OCI-LY3 (cell line): ENCODE measurements at regions not wholly inside any gene's neighbourhood (a gene's known extent, or its start where the extent isn't known, plus 50 kb on each side); places are given as distances from the start of the nearest gene placed in this dataset.

ENCODE experiments used
- CTCF ChIP-seq: fragments of 200-600, 300-600 bp; sonication (generic); IDR thresholded peaks from 2 replicates; pipeline ENCODE4 v1.5.1; 2014; ENCODE audit warnings: antibody characterized with exemption, low read length, low read depth
- EZH2phosphoT487 ChIP-seq: fragments of 200-600 bp; shearing (Covaris generic); IDR thresholded peaks from 2 replicates; pipeline ENCODE4 v1.6.1; 2018; ENCODE audit warnings: antibody characterized with exemption, mixed run types, low read depth

GRCh38 chr15:93819826-93820225 is 411.5 kb upstream of the MCTP2 start:
- no peak for TF ChIP-seq CTCF
- TF ChIP-seq EZH2phosphoT487 = no peak
